SU-DHL-6 (cell line): ENCODE measurements at regions not wholly inside any gene's neighbourhood (a gene's known extent, or its start where the extent isn't known, plus 50 kb on each side); places are given as distances from the start of the nearest gene placed in this dataset.

Source experiments
- H2AFZ ChIP-seq: fragments of 200-600 bp; sonication (generic); 2 replicates; pipeline ENCODE4 v1.6.1; 2014; ENCODE audit warnings: low read depth, mild to moderate bottlenecking, moderate library complexity, mixed read lengths, antibody characterized with exemption, low read length; ENCODE audit not compliant: severe bottlenecking
- H3F3A ChIP-seq: fragments of 200-600 bp; shearing (Covaris generic); 2 replicates; pipeline ENCODE4 v1.6.0; 2016; ENCODE audit warnings: antibody characterized with exemption, mild to moderate bottlenecking; ENCODE audit not compliant: insufficient read depth
- H3K27ac ChIP-seq: fragments of 200-600 bp; sonication (generic); 2 replicates; pipeline ENCODE4 v1.5.1; 2016; ENCODE audit warnings: low read depth, mild to moderate bottlenecking, low read length, moderate library complexity, mixed read lengths
- H3K27me3 ChIP-seq: fragments of 200-600 bp; sonication (generic), shearing (Covaris generic); 2 replicates; pipeline ENCODE4 v1.6.0; 2014; ENCODE audit warnings: mild to moderate bottlenecking, low read length
- H3K36me3 ChIP-seq: fragments of 200-600 bp; sonication (generic); 2 replicates; pipeline ENCODE4 v1.6.1; 2014; ENCODE audit warnings: mild to moderate bottlenecking, low read length, mixed read lengths
- H3K4me2 ChIP-seq: fragments of 300-600, 200-600 bp; shearing (Covaris generic), sonication (generic); 2 replicates; pipeline ENCODE4 v1.6.0; 2014; ENCODE audit warnings: low read length, low read depth, mild to moderate bottlenecking; ENCODE audit not compliant: poor library complexity, severe bottlenecking
- H3K4me3 ChIP-seq: fragments of 200-600 bp; sonication (generic); 2 replicates; pipeline ENCODE4 v1.5.1; 2014; ENCODE audit warnings: antibody characterized with exemption, low read length, mild to moderate bottlenecking, mixed read lengths; ENCODE audit not compliant: insufficient read depth, poor library complexity, severe bottlenecking
- H3K79me2 ChIP-seq: fragments of 200-600 bp; sonication (generic); 2 replicates; pipeline ENCODE4 v1.6.1; 2014; ENCODE audit warnings: mild to moderate bottlenecking, low read length, moderate library complexity; ENCODE audit not compliant: insufficient read depth
- H3K9ac ChIP-seq: fragments of 200-600 bp; sonication (generic); 2 replicates; pipeline ENCODE4 v1.7.0; 2014; ENCODE audit warnings: mild to moderate bottlenecking, low read length
- H3K9me2 ChIP-seq: fragments of 200-600 bp; sonication (generic); replicated peaks from 2 replicates; pipeline ENCODE4 v1.6.1; 2014; ENCODE audit warnings: low read length; ENCODE audit not compliant: insufficient read depth
- H3K9me3 ChIP-seq: fragments of 200-600 bp; sonication (generic); 2 replicates; pipeline ENCODE4 v1.6.1; 2014; ENCODE audit warnings: low read length, mixed read lengths; ENCODE audit not compliant: insufficient read depth
- H4K20me1 ChIP-seq: fragments of 200-600 bp; sonication (generic); 2 replicates; pipeline ENCODE4 v1.6.1; 2014; ENCODE audit warnings: low read depth, mild to moderate bottlenecking, antibody characterized with exemption, low read length, moderate library complexity, mixed read lengths
- CTCF ChIP-seq: fragments of 200-600 bp; sonication (generic); IDR thresholded peaks from one replicate; pipeline ENCODE4 v1.5.1; 2017; ENCODE audit warnings: antibody characterized with exemption, mild to moderate bottlenecking, low read length, moderate library complexity; ENCODE audit not compliant: insufficient read depth, poor library complexity, severe bottlenecking
- EZH2phosphoT487 ChIP-seq: fragments of 200-600 bp; sonication (generic), shearing (Covaris generic); conservative IDR thresholded peaks from 2 replicates; pipeline ENCODE4 v1.6.1; 2018; ENCODE audit warnings: mild to moderate bottlenecking, antibody characterized with exemption, low read length, moderate library complexity, mixed read lengths

- no peaks in the 10 kb centered on the region for H3K36me3 ChIP-seq
- TF ChIP-seq CTCF = no peak
- no peaks in the 10 kb centered on the region for H3K27me3 ChIP-seq
- no peaks in the 10 kb centered on the region for H4K20me1 ChIP-seq
- no peak overlapping the region for H2AFZ ChIP-seq
- no peaks in the 10 kb centered on the region for H3F3A ChIP-seq
- no peak overlapping the region for H3K4me3 ChIP-seq
- H3K9me3 ChIP-seq = no peaks in the 10 kb centered on the region
- H3K27ac ChIP-seq = no peak overlapping the region
- no peak overlapping the region for H3K4me2 ChIP-seq
- no peaks in the 10 kb centered on the region for H3K9me2 ChIP-seq
- H3K9ac ChIP-seq = no peak overlapping the region
- H3K79me2 ChIP-seq = no peaks in the 10 kb centered on the region
These were observed 192.3 kb upstream of the NSMCE3 start for GRCh38 chr15:29461877-29462276.

- Histone ChIP-seq H3K27me3 (no peaks in the 10 kb centered on the region), H3K36me3 (no peaks in the 10 kb centered on the region), H3K9me2 (no peaks in the 10 kb centered on the region), H2AFZ (no peak overlapping the region), H3K9ac (no peak overlapping the region), H3K9me3 (no peaks in the 10 kb centered on the region), H3K79me2 (no peaks in the 10 kb centered on the region), H3K27ac (no peak overlapping the region), H4K20me1 (no peaks in the 10 kb centered on the region), H3F3A (no peaks in the 10 kb centered on the region), H3K4me2 (no peak overlapping the region), H3K4me3 (no peak overlapping the region)
- TF ChIP-seq CTCF (no peak), EZH2phosphoT487 (no peak)
These were observed 188.7 kb upstream of the NSMCE3 start for GRCh38 chr15:29458361-29458760.

GRCh38 chr15:29457729-29458128 lies 188.1 kb upstream of the NSMCE3 start:
- TF ChIP-seq CTCF = no peak
- no peak for TF ChIP-seq EZH2phosphoT487
- no peak overlapping the region for H3K9ac ChIP-seq

GRCh38 chr15:29456964-29457363 lies 187.3 kb upstream of the NSMCE3 start:
- no peaks in the 10 kb centered on the region for H4K20me1 ChIP-seq

More at GRCh38 chr15:29457729-29458128, 188.1 kb upstream of the NSMCE3 start:
- no peaks in the 10 kb centered on the region for H3F3A ChIP-seq
- no peak overlapping the region for H3K4me2 ChIP-seq
- no peaks in the 10 kb centered on the region for H3K27me3 ChIP-seq
- H3K36me3 ChIP-seq = no peaks in the 10 kb centered on the region
- H3K4me3 ChIP-seq = no peak overlapping the region
- no peak overlapping the region for H2AFZ ChIP-seq
- H4K20me1 ChIP-seq = no peaks in the 10 kb centered on the region
- no peaks in the 10 kb centered on the region for H3K9me2 ChIP-seq
- H3K27ac ChIP-seq = no peak overlapping the region
- H3K9me3 ChIP-seq = no peaks in the 10 kb centered on the region
- H3K79me2 ChIP-seq = no peaks in the 10 kb centered on the region

More at GRCh38 chr15:29456964-29457363, 187.3 kb upstream of the NSMCE3 start:
- Histone ChIP-seq H3K4me3 (no peak overlapping the region), H3K9me2 (no peaks in the 10 kb centered on the region), H3K9ac (no peak overlapping the region), H3K27ac (no peak overlapping the region), H3K36me3 (no peaks in the 10 kb centered on the region), H3F3A (no peaks in the 10 kb centered on the region), H2AFZ (no peak overlapping the region), H3K4me2 (no peak overlapping the region), H3K27me3 (no peaks in the 10 kb centered on the region), H3K79me2 (no peaks in the 10 kb centered on the region), H3K9me3 (no peaks in the 10 kb centered on the region)
- TF ChIP-seq EZH2phosphoT487 = no peak
- no peak for TF ChIP-seq CTCF
